ENCODE measurements at regions not wholly inside any gene's neighbourhood (a gene's known extent, or its start where the extent isn't known, plus 50 kb on each side); places are given as distances from the start of the nearest gene placed in this dataset.
"Not testable (repeated sequence)": the region's sequence is repeated elsewhere in the genome, so short reads cannot be mapped to it uniquely, and the experiment has no call there.

DNA sequence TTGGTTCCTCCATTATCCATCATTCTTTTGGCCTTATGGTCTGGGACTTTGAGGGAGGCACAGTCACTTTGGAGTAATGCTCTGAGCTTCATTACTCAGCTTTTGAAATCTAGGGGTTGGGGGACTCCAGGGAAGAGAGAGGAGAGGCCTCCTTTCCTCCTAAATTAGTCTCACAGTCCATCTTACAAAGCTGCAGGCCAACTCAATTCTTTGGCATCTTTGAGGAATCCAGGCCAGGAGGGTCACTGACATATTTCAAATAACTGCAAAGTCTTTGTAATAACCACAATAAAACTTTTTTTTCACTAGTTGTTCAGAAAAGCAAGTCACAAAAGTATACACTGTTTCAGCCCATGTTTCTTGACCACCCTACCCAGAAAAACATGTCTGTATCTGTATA, 73.3 kb upstream of the FAR1 start:
- Histone ChIP-seq H3K4me3 (no peak overlapping the region), H3K36me3 (no peaks in the 10 kb centered on the region), H3K9me3 (no peaks in the 10 kb centered on the region), H3K27me3 (no peaks in the 10 kb centered on the region), H3K27ac (no peak overlapping the region), H3K4me1 (no peaks in the 10 kb centered on the region)
- no peak for DNase-seq
- TF ChIP-seq, protein P1, sequence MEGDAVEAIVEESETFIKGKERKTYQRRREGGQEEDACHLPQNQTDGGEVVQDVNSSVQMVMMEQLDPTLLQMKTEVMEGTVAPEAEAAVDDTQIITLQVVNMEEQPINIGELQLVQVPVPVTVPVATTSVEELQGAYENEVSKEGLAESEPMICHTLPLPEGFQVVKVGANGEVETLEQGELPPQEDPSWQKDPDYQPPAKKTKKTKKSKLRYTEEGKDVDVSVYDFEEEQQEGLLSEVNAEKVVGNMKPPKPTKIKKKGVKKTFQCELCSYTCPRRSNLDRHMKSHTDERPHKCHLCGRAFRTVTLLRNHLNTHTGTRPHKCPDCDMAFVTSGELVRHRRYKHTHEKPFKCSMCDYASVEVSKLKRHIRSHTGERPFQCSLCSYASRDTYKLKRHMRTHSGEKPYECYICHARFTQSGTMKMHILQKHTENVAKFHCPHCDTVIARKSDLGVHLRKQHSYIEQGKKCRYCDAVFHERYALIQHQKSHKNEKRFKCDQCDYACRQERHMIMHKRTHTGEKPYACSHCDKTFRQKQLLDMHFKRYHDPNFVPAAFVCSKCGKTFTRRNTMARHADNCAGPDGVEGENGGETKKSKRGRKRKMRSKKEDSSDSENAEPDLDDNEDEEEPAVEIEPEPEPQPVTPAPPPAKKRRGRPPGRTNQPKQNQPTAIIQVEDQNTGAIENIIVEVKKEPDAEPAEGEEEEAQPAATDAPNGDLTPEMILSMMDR (IDR thresholded peaks at IDR 0.05) = no peak
- TF ChIP-seq POLR2A (IDR thresholded peaks at IDR 0.05) = no peak

DNA sequence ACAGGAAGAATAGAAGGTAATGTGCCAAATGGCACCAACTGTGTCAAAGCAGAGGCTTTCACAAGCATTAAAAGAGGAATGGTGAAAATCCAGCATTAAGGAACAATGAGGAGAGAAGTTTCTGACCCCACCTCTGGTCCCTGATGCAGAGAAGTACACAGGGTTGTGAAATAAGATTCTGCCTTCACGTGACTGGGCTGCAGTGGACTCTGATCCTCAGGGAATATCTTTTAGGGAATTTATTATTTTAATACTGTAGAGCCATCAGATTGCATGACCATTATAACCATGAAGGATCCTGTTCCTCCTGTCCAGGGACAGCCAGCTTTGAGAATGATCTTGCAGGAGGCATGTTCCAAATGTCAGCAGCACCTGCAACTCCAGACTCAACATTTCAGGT, 74.4 kb upstream of the FAR1 start:
- Histone ChIP-seq H3K36me3 (no peaks in the 10 kb centered on the region), H3K9me3 (no peaks in the 10 kb centered on the region), H3K4me3 (no peak overlapping the region), H3K27me3 (no peaks in the 10 kb centered on the region), H3K4me1 (no peaks in the 10 kb centered on the region), H3K27ac (no peak overlapping the region)
- no peak for DNase-seq
- TF ChIP-seq, protein P1 (IDR thresholded peaks at IDR 0.05) = no peak
- no peak for TF ChIP-seq POLR2A (IDR thresholded peaks at IDR 0.05)

DNA sequence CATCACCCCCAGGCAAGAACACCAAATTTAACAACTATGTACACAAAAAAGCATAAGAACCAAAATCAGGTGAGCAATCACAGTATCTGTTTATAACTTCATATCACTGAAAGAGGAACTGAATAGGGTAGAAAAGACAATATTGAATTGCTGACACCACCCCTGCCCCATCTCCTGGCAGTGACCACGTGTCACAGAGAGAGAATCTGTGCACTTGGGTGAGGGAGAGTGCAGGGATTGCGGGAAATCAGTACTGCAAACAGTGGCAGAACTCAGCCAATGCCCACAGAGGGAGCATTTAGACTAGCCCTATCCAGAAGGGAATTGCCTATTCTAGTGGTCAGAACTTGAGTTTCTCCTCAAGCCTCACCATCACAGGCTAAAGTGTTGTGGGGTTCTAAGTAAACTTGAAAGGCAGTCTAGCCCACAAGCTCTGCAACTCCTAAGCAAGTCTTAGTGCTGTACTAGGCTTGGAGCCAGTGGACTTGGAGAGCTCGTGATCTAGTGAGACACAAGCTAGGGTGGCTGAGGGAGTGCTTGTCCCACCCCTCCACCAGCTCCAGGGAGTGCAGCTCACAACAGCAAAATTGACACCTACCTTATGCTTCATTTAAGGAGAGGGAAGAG, 82.8 kb upstream of the PTH start:
- TF ChIP-seq POLR2A (IDR thresholded peaks at IDR 0.05) = no peak
- TF ChIP-seq, protein P1 (IDR thresholded peaks at IDR 0.05) = no peak
- no peaks in the 10 kb centered on the region for H3K9me3 ChIP-seq
- H3K27ac ChIP-seq = no peak overlapping the region
- H3K27me3 ChIP-seq = no peaks in the 10 kb centered on the region
- DNase-seq = no peak
- no peaks in the 10 kb centered on the region for H3K4me1 ChIP-seq
- no peak overlapping the region for H3K4me3 ChIP-seq
- no peaks in the 10 kb centered on the region for H3K36me3 ChIP-seq

DNA sequence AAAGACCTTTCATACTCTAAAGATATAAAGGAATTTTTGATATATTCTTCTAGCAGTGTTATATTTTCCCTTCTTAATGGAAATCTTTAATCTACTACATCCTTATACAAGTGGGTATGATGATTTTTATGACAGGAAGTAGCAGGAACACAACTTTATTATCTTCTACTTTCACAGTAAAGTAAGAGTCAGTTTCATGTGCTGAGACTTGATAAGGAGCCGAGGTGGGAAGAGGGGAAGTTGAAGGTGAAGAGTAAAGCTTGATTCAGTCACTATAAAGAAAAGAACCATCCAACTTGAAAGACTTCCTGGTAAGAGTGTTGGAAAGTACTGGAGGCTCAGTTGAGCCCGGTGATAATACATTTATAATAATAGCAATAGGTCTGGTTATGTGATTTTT, 82.1 kb upstream of the PTH start:
- Histone ChIP-seq H3K9me3 (no peaks in the 10 kb centered on the region), H3K4me3 (no peak overlapping the region), H3K4me1 (no peaks in the 10 kb centered on the region), H3K27me3 (no peaks in the 10 kb centered on the region), H3K36me3 (no peaks in the 10 kb centered on the region), H3K27ac (no peak overlapping the region)
- DNase-seq = no peak
- no peak for TF ChIP-seq POLR2A (IDR thresholded peaks at IDR 0.05)
- TF ChIP-seq, protein P1 (IDR thresholded peaks at IDR 0.05) = no peak

DNA sequence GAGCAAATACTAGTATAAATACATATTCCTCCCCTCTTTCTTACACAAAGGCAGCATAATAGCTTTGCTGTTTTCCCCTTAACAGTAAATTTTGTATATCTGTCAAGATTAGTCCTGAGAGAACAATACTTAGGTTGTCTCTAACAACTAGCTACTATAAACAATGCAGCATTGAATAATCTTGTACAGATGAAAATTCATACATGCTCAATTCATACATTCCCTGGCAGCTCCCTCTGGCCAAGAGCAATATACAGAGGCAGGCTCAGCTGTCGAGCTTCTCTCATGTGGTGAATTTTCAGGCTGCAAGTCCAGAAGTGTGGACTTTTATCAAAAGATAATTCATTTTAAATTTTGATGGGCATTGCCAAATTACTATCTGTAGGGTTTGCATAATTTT, 81.2 kb upstream of the PTH start:
- no peak overlapping the region for H3K27ac ChIP-seq
- no peaks in the 10 kb centered on the region for H3K36me3 ChIP-seq
- no peak overlapping the region for H3K4me3 ChIP-seq
- H3K27me3 ChIP-seq = no peaks in the 10 kb centered on the region
- DNase-seq = no peak
- H3K4me1 ChIP-seq = no peaks in the 10 kb centered on the region
- TF ChIP-seq, protein P1 (IDR thresholded peaks at IDR 0.05) = no peak
- no peak for TF ChIP-seq POLR2A (IDR thresholded peaks at IDR 0.05)
- no peaks in the 10 kb centered on the region for H3K9me3 ChIP-seq

DNA sequence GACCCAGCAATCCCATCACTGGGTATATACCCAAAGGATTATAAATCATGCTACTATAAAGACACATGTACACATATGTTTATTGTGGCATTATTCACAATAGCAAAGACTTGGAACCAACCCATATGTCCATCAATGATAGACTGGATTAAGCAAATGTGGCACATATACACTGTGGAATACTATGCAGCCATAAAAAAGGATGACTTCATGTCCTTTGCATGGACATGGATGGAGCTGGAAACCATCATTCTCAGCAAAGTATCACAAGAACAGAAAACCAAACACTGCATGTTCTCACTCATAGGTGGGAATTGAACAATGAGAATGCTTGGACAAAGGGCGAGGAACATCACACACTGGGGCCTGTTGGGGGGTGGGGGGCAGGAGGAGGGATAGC, 79.6 kb upstream of the PTH start:
- not testable (repeated sequence) for H3K27ac ChIP-seq, DNase-seq, H3K9me3 ChIP-seq, H3K4me3 ChIP-seq, H3K4me1 ChIP-seq, H3K27me3 ChIP-seq, H3K36me3 ChIP-seq
